HG03442 (cell line): ENCODE measurements at regions not wholly inside any gene's neighbourhood (a gene's known extent, or its start where the extent isn't known, plus 50 kb on each side); places are given as distances from the start of the nearest gene placed in this dataset.
"Not testable (repeated sequence)": the region's sequence is repeated elsewhere in the genome, so short reads cannot be mapped to it uniquely, and the experiment has no call there.

Experiments used
- ATAC-seq: cut with Tn5 transposase; IDR thresholded peaks from one replicate; pipeline ENCODE4 v1.9.1; 2021; ENCODE audit warnings: mild to moderate bottlenecking, moderate library complexity; ENCODE audit not compliant: unreplicated experiment

DNA sequence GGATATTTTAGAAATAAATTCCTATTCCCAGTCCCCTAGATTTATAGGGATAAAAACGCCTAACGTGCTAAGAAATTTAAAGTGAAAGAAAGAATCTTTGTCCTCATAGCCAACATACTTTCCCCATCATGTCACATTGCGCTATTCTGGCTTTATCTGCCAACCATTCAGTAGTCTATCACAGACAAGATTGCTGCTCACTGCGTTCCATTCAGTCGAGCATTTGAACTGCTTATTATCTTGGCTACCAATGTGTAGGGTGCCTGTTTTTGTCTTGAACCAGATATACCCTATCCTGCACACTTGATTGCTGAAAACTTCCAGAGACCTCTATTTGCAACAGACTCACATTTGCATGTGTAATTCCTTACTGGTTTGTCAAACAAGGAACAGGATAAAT lies 751.5 kb downstream of the EPHA7 start:
- ATAC-seq = no peak

DNA sequence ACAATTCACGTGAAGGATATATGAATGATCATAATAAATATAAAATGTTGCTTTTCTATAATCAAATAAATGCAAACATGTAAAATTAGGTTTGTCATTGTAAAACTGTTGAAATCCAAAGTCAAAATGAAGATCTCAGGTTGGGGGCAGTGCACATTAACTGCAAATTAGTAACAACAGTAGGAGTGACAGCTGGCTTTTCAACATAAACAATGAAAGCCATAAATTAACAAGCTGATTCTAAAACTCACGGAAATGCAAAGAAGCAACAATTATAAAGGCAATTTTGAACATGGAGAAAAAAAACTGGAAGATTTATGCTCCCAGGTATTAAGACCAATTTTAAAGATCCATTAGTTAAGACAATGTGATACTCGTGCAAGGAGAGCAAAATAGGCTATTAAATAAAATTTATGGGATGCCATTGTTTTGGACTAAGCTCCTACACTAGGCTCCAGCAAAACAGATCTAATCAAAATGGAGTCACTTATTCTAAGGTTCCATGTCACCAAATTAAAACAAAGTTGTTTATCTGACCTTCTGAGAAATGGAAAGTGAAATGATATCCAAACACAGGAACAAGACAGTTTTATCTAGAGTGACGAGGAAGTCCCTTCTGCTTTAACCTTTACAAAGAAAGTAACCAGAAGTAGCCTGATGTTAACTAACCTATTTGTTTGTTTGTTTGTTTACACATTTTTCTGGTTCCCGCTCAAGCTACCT lies 770.8 kb downstream of the EPHA7 start:
- ATAC-seq = no peak

DNA sequence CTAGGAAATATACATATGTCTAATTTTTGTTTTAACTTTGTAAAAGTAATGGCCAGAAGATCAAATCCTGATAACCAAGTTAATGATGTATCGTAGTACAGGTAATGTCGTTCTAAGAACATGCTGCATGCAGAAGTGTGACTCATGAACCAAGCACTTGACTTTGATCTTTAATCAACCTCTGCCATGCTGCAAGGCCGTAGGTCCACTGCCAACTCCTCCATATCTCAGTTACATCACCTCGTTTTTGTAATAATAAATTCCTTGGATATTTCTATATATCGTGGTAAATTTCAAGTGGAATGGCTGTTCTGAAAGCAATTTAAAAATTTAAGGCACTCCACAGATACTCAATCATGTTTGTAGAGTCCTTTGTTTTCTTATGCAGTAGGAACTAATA lies 771.7 kb downstream of the EPHA7 start:
- no peak for ATAC-seq

DNA sequence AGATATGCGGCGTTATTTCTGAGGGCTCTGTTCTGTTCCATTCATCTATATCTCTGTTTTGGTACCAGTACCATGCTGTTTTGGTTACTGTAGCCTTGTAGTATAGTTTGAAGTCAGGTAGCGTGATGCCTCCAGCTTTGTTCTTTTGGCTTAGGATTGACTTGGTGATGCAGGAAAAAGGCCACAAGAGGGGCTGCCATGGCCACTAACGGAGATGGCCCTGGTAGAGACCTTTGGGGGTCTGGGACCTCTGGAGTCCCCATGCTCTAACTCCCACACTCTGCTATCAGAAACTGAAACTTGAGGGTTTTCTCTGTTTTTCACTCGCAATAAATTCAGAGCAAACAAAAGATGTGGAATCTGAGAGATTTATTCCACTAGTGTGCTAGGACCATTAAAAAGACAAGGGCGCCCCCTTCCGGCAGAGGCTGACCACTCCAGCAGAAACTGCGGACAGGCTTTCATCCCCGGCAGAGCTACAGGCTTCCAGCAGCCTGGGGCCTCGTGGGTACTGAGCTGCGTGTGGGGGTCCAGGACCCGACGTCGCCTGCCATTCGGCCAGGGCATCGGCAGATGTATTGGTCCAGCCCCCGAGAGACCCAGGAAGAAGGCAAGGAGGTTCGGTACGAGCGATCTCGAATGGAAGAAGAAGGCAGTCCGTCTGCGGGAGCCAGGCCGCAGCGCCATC lies 775.1 kb downstream of the EPHA7 start:
- not testable (repeated sequence) for ATAC-seq

DNA sequence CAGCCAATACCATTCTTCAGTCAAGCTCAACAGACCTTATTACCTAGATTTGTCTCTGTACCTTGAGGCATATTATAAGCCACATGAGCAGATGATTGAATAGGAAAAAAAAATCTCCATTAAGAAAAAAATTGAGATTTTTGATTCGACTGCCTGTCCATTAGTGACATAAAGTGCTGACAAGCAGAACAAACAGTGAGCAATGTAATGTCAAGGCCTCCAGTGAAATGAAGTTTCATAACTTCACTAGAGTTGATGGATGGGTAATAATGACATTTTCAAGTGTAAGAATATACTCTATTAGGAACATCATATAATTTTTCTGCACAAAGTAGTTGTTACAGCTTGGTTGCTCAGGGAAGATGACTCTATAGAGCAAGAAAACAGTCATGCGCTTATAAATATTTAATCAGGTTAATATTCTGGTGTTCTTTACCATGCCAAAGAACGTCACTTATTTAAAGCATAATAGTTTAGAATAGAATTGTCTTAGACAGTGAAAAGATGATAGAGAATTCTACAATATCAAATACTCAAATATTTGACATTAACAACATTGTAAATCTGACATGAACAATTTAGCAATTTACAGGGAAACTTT lies 783.7 kb downstream of the EPHA7 start:
- no peak for ATAC-seq

DNA sequence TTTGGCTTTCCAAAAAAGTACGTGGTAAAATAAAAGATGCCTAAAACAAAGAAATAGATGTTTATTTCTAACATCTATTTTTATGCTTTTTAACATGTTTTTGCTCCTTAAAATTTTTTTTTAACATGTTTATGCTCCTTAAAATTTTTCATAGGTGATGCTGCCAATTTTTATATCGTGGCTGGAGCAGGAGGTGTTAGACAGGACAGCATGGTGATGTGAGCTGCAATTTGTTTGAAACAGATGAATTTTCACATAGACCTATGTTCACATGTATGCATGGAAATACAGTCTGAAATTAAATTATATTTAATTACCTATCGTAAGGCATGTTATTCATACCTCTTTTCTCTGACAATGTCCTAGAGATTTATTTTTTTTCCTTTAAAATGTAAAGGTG lies 784.8 kb downstream of the EPHA7 start:
- no peak for ATAC-seq

DNA sequence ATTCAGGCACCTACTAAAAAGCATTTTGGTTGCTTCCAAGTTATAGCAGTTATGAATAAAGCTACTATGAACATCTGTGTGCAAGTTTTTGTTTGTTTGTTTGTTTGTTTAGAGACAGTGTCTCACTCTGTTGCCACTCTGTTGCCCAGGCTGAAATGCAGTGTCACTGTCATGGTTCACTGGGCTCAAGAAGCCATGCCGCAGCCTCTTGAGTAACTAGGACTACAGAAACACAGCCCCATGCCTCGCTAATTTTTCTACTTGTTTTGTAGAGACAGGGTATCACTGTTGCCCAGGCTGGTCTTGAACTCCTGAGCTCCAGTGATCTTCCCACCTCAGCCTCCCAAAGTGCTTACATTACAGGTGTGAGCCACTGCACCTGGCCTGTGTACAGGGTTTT lies 795.9 kb downstream of the EPHA7 start:
- ATAC-seq = no peak

DNA sequence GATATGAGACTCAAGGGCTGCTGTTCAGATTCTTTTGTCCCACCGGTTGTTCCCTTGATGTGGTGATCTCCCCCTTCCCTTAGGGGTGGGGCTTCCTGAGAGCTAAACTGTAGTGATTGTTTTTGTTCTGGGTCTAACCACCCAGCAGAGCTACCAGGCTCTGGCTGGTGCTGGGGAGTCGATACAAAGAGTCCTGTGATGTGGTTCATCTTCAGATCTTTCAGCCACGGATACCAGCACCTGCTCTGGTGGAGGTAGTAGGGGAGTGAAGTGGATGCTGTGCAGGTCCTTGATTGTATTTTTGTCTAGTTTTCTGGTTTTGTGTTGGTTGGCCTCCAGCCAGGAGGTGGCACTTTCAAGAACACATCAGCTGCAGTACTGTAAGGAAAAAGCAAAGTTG lies 801.6 kb downstream of the EPHA7 start:
- ATAC-seq = no peak

DNA sequence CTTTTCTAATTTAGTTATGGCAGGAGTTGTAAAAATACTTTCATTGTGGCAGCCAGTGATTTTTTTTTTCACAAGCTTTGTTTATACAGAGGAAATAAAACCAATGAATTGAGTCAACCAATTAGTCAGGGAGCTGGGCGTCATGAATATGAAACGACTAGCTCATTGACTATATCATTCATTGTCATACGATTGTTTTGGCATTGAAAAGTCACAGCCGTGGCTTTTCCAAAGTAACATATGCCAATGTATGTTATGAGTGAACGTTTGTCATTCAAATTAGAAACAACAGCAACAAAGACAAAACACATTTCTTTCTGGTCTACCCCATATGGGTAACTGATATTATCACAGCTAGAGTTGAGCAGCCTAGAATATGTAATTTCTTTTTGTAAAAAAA lies 810.6 kb downstream of the EPHA7 start:
- ATAC-seq = no peak

DNA sequence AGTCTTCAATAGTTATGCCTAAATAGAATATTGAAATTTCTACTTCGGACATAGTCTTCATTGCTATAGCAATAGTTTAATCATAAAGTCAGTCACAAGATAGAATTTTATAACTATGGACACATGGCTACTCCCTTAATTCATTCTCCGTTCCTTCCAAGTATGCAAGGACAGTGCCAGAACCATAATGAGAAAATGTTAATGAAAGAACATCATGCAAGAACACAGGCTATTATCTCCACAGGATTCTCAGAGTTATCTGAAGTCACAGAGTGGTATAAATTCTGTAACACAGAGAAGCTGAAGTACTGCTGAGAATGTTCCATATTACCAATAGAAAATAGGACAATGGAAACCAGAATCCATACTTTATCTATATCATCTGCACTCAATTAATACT lies 826.2 kb downstream of the EPHA7 start:
- no peak for ATAC-seq

DNA sequence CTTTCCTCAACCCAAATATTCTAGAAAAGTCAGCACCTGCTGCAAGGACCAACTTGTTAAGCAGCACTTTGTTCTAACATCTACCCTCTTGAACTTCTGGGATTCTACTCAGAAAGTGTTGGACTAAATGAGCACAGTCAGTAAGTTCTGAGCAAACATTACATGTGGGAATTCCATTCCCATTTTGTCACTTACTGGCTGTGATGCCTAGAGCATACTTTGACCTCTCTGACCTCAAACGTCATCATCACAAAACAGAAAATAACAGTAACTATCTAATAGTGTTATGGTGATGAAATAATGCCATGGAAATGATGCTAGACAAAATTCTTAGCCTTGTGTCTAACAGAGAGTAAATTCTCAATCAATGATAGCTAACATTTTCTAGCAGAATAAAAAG lies 829.4 kb downstream of the EPHA7 start:
- no peak for ATAC-seq

DNA sequence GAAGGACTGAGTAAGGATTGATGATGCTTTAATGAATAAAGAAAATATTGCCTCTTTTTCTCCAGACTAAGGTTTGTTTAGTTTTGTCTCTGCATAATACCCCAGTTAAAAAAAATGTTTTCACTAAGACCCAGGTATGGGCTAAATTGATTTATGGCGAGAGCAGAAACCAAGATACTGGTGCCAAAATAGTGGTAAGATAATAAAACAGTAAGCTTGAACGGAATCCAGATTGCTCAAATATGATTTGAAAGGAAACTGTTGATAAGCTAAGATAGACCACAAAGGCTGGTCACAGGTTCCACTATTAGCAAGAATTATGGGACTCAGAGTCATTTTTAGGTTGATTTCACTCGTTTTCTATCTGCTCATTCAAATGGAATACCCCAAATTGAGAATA lies 831.2 kb downstream of the EPHA7 start:
- no peak for ATAC-seq

DNA sequence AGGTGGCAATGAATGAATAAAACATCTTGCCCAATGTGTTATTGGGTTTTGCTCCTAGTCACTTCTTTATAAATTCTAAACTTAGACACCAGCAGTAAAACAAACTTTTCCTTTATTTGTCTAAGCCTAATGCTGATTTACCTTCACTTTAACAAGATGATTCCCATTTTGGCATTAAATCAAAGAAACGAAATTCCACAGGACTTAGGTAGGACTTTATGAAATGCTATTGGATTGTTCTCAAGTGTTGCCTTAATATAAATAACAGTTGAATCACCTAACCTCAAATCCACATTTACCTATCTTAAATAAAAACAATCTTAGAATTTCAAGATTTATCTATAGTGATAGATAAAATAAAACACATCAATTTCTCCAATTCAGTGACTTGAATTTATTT lies 831.8 kb downstream of the EPHA7 start:
- ATAC-seq = no peak

DNA sequence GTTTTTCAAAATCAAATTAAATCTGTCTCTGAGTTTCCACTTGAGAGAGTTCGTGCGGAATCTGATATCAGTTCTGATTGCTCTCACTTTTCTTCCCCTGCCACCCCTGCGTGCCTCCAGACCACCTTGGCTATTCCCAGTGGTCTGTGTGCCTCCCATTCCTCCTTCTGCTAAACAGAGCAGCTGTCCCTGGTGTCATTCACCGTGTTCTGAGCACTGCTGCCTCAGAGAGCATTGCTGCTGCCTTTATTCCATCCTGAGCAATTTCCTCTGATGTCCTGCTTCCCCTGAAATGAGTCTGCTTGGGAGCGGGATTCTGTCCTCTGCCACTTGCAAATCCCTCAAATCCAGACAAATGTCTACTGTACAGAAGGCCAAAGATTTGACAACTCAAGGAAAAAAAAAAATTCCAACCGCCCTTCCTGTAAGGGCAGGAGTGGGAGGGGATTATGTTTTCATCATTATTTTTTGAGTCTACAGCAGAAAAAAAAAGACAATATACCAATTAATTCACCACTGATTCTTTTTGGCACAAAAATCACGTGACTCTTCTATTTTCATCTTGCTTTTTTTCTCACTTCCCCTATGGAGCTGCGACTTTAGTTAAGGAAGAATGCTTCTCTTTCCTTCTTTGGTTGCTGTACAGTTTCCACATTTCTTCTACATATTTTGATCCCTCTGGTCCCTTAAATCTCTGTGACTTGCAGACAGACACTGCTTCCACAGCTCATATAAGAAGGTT lies 833.0 kb downstream of the EPHA7 start:
- ATAC-seq = no peak

DNA sequence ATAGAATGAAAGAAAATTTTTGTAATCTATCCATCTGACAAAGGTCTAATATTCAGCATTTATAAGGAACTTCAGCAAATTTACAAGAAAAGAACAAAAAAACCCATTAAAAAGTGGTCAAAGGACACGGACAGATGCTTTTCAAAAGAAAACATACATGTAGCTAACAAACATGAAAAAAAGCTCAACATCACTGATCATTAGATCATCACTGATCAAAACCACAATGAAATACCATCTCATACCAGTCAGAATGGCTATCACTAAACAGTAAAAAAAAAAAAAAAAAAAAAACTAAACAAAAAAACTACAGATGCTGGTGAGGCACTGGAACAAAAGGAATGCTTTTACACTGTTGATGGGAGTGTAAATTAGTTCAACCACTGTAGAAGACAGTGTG lies 837.1 kb downstream of the EPHA7 start:
- ATAC-seq = no peak

DNA sequence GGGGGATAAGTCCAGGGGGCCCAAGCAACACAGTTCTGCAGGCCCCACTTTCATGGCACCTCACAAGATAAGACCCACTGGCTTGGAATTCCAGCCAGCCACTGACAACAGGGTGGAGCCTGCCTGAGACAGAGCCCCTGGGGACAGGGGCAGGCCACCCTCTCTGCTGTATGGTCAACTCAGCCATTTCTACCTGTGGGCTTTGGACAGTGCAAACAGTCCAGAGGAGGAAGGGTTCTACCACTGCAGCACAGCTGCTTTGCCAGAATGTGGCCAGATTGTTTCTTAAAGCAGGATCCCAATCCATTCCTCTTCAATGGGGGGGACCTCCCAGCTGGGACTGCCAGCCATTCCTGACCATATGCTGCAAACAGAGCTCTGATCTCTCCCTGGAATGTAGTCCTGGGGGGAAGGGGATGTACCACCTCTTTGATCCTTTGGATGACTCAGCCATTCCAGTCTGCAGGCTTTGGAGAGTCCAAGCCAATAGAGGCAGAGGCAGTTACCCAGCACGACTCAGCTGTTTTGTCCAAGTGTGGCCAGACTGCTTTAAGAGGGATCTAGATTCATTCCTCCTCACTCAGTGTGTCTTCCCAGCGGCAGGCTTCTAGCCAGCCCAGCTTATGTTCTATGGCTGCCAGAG lies 842.2 kb downstream of the EPHA7 start:
- ATAC-seq = no peak

DNA sequence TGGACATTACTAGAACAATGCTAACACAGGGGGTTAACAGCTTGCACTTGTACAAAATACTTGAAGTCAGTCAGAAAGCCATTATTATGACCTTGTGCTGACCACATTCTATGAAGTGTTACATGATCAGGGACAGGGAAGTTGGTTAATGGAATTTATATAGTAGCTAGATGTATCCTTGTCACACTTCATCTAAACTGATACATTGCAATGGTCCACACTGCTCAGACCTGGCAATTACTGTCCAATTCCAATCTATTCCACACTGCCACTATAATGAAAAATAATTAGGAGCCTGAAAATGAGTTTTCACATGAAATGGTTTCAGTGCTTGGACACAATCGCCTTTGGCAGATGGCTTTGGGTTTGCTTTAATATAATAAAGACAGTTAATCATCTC lies 850.8 kb downstream of the EPHA7 start:
- no peak for ATAC-seq

DNA sequence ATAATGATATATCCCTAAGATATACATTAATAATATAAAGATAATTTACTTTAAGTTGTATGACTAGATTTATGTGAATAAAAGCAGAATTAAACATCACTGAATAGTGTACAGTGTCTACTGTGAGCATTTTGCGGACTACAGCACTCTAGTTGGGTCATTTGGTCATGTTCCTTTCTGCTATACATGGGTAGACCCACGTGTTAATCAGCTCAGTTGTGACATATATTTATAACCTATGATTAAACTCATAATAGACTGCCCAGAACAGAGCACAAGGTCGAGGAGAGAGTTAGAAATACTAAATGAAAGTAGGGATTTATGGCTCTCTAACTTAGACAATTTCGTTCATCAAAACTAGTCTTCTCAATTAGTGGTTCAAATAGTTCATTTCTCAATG lies 852.7 kb downstream of the EPHA7 start:
- no peak for ATAC-seq

DNA sequence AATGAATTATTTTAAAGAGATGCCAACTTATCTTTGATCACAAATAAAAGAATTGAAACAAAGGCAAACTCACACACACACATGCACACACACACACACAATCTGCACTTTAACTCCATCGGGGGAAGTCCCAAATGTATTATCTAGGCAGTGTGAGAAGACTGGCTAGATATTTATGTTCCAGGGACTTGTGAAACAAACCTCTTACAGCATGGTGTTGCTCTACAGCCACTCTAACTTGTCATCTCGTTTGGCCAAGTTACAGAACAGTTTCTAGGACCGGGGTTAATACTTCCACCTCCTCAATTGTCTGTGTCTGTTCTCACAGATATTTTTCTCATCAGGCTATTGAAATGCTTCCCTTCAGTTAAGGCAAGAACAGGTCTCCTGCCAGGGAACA lies 855.0 kb downstream of the EPHA7 start:
- ATAC-seq = no peak

DNA sequence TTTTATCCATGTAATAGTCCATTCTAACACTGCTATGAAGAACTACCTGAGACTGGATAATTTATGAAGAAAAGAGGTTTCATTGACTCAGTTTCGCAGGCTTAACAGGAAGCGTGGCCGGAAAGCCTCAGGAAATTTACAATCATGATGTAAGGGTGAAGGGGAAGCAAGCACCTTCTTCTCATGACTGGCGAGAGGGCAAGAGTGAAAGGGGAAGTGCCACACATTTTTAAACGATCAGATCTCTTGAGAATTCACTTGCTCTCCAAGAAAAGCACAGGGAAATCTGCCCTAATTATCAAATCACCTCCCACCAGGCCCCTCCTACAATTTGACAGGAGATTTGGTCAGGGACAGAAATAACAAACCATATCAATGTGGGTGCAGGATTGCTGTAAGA lies 859.7 kb downstream of the EPHA7 start:
- ATAC-seq = no peak

DNA sequence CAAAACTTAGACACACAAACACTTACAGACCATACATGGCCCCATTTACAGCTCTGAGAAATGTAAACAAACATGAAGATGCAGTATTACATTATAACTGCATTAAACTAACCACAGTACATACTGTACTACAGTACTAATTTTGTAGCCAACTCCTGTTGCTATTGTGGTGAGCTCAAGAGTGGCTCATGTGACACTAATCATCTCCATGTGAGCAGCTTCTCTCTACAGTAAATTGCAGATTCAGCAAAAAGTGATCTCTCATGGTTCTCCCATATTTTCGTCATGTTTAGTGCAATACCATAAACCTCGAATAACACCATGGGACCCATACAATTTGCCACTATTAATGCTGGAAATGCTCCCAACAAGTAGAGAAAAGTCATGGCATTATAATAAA lies 860.4 kb downstream of the EPHA7 start:
- no peak for ATAC-seq
